G401.6 (cell line): ENCODE measurements at regions not wholly inside any gene's neighbourhood (a gene's known extent, or its start where the extent isn't known, plus 50 kb on each side); places are given as distances from the start of the nearest gene placed in this dataset.
"Not testable (repeated sequence)": the region's sequence is repeated elsewhere in the genome, so short reads cannot be mapped to it uniquely, and the experiment has no call there.

Experiments
- FAIRE-seq: peaks from 2 replicates; lab custom pipeline; 2012; peaks lifted over from hg19 to GRCh38; lab: Jason Lieb, UNC

DNA sequence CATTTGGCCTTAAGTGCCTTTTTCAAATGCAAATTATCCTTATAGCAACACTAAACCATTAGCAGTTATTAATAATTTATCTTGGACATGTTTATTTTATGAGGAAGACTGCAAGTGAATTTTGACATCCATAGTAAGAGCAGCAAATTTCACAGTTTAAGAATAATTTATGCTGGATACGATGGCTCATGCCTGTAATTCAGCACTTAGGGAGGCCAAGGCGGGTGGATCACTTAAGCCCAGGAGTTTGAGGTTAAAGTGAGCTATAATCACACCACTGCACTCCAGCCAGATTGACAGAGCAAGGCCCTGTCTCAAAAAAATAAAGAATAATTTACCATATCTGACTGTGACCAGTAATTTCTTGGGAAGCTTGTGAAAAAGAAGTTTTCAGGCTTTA lies 286.2 kb downstream of the TMX3 start:
- no peak for FAIRE-seq

DNA sequence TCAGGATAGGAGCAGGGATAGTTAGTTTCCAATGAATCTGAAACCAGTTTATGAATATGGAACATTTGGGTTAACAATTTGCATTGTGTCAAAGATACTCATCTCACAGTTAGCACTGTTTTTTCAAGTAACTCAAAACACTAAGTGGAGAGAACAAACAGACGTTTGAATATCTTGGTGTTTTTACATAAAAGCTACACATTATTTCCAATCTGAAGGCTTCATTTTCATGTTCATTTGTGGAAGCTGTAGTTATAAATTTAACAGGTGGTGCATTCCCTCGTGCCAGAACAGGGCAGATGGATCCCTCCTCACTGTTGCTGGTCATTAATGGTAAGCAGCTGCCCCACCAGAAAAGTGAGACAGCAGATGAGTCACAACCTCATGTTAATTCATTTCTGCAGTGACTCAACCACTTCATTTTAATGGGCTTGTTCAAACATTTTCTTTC lies 286.9 kb downstream of the TMX3 start:
- no peak for FAIRE-seq

GRCh38 chr18:68426731-68427315 lies 288.1 kb downstream of the TMX3 start:
- FAIRE-seq: no peak

DNA sequence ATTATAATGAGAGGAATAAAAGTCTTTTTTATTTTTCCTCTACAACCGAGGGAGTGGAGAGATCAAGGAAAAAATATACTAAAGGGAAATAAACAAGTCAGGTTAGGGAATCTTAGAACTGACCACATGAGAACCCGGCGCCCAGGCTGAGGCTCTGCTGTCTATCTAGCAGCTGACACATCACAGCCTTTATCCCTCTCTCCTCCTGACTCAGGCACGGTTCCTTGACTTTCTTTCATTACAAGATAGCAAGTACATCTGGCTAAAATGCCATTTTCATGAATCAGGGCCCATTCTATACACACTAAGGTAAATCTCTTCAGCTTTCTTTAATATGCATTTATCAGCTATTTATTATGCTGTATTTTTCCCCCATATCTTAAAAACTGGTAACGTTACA lies 296.0 kb downstream of the TMX3 start:
- FAIRE-seq: no peak

DNA sequence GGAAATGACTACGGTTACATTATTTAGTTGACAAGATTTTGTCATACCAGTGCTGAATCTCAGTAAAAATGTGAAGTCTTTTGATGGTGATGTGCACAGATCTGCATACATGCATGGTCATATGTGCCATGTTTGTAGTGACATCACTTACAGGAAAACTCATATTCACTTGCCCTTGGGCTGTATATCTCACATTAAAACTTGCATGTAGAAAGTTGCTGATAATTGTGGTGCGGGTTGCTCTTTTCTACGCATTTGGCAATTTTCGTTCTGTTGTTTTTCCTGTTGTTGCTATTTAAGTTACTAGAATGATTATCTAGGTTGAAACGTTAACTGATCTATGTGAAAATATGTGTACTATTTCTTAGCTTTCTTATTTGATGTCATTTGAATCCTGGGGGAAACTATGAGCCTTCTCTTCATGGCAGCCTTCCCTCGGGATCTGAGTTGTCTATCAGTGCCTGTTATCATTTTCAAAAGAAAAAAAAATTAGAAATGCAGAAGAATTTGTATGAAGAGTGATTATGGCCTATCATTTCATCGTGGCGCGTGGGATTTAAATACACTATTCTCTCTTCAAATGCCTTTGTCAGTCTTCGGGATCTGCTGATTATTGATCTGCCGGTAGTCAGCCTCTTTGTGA lies 296.6 kb downstream of the TMX3 start:
- no peak for FAIRE-seq

GRCh38 chr18:68417826-68418225 lies 297.1 kb downstream of the TMX3 start:
- FAIRE-seq: no peak

- no peak for FAIRE-seq
Measured at GRCh38 chr18:68417166-68417799, 297.6 kb downstream of the TMX3 start.

DNA sequence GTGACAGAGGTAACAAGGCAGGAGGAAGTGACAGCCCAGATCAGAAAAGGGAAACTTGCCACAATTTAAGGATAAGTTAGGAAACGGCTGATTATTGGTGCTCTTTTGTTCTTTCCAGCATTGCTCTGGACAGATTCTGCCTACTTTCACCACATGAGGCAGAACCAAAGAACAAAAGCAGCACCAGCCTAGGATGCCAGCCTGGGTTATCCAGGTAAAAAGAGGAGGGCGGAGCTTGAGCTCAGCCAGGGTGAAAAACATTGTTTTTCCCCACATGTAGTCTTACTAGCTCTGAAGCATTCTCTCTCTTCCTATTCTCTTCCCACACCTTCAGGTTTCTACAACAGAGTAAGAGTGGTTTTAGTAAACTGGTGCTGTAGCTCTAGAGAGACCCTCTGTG lies 300.5 kb downstream of the TMX3 start:
- no peak for FAIRE-seq

DNA sequence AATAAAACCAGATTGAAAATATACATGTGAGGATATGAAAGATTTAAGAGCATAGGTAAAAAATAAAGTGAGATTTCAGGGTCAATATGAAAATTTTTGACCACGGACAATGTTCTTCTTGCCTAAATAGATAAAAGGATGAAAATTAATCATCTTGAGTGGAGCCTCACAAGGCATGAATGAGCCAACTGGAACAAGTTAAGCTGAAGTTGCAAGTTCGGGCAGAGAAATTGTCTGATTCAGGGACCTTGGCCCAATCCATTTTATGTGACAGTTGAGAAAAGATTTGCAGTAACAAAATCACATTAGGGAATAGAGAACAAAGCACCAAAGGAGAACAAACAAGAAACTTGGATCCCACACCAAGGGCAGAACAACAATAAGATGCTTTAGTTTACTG lies 305.3 kb downstream of the TMX3 start:
- FAIRE-seq: no peak

GRCh38 chr18:68406761-68407160 lies 308.1 kb downstream of the TMX3 start:
- no peak for FAIRE-seq

DNA sequence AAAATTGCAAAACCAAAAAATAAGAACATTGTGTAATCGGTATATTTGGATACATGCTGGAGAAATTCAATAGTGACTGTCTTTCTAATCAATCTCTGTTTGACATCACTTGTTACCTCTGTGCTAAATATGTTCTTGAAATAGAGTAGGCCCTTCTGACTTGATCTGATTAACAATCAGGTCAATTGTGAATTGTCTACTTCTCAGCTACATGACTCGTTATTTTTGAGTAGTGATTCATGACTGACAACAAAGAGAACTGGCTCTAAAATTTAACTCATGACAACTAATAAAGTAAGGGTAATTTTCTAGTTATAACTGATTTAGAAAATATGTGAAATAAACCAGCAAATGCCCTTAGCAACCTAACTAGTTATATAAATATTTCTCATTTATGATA lies 312.1 kb downstream of the TMX3 start:
- no peak for FAIRE-seq

GRCh38 chr18:68400889-68401288 lies 314.0 kb downstream of the TMX3 start:
- FAIRE-seq: no peak

- no peak for FAIRE-seq
Measured at GRCh38 chr18:68399721-68400120, 315.2 kb downstream of the TMX3 start.

DNA sequence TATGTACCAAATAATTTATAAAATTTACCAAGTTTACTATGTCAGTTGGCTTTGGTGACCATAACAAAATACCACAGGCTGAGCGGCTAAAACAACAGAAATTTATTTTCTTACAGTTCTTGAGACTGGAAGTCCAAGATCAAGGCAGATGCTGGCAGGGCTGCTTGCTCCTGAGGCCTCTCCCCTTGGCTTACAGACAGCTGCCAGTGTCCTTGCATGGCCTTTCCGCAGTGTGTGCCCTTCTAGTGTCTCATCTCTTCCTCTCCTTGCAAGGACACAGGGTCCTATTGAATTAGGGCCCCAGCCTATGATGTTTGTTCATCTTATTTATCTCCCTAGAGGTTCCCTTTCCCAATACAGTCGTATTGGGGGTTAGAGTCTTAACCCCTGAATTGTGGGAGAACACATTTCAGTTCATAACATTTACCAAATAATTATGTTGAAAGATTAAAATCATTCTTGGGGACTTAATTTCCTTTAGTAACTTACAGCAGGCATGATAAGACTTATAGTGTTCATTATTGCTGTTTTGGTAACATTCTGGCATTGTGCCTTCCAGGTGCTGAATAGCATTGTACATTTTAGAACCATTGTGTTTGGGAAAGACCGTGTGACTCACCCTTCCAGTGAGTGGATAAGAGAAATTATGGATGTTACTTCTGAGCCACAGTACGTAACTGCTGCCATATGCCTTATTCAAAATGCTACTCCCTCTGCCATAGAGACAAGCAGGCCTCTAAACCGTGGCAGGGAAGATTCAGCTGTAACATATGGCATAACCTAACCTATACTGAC lies 317.5 kb downstream of the TMX3 start:
- no peak for FAIRE-seq

GRCh38 chr18:68394705-68395104 lies 320.2 kb downstream of the TMX3 start:
- no peak for FAIRE-seq

DNA sequence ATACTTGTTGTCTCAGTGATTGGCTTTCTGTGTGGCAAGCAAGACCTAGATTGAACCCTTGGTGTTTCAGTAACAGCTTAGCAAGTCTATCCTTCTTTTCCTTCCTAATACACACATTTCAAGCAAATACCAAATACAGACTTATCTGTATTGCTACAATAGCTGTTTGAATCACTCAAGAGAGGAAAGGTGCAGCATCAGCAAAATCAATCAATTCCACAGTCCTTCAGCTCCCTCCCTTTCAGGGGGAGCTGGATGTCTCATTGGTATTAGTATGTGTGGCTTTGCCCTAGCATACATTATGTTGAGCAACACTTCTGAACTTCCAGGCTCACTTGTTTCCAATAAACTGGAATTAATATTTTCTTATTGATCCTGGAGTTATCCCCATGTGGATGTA lies 323.1 kb downstream of the TMX3 start:
- FAIRE-seq: no peak

DNA sequence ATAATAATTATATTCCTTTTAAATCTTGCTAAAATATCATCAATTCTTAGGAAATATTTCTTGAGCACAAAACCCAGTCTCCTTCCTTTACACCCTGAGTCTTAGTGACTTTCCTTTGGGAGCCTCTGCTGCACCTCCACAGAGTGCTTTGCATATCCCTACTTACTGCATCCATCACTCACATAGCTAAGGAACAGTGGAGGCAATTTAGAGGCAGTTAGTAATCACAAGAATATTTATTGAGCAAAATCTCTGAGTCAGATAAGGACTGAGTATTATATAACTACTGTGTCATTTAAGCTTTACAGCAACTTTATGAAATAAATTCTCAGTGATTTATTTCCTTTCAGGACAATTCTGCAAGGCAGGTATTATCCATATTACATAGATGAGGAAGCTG lies 327.7 kb downstream of the TMX3 start:
- no peak for FAIRE-seq

DNA sequence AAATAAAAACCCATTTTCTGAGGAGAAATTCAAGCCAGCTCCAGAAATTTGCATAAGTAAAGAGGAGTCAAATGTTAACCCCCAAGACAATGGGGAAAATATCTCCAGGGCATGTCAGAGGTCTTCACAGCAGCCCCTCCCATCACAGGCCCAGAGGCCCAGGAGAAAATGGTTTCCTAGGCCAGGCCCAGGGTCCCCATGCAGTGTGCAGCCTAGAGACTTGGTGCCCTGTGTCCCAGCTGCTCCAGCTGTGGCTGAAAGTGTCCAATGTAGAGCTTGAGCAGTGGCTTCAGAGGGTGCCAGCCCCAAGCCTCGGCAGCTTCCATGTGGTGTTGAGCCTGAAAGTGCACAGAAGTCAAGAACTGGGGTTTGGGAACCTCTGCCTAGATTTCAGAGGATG lies 330.9 kb downstream of the TMX3 start:
- not testable (repeated sequence) for FAIRE-seq

DNA sequence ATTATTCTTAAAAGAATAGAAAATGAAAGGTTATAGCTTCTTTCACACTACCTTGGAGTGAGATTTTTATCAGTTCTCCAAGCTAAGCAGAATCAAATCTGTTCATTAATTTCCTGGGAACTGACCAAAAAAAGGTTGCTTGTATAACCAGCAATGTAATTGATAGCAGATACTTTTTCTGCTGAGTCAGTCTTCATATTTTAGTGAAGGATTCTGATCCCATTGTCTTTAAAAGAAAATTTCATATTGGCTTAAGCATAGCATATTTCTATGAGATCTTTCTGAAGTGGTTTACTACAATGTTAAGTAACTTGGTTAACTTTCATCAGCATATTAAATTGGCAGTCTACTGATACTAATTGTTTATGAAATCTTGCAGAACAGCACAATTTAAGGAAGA lies 338.0 kb downstream of the TMX3 start:
- FAIRE-seq: no peak

DNA sequence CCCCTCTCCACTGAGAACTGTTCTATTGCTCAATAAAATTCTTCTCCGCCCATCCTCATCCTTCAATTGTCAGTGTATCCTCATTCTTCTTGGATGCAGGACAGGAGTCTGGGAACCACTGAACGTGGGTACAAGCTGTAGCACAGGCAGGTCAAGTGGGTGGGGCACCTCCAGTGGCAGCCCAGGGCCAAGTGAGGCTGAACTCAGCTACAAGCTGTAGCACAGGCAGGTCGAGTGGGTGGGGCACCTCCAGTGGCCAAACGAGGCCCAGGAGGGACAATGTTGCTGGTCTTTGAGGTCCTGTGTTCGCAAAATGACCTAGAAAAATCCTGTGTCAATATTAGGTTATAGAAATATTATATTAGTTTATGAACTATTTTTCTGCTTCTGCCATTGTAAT lies 352.0 kb downstream of the TMX3 start:
- no peak for FAIRE-seq

GRCh38 chr18:68355637-68356036 lies 359.3 kb downstream of the TMX3 start:
- no peak for FAIRE-seq

DNA sequence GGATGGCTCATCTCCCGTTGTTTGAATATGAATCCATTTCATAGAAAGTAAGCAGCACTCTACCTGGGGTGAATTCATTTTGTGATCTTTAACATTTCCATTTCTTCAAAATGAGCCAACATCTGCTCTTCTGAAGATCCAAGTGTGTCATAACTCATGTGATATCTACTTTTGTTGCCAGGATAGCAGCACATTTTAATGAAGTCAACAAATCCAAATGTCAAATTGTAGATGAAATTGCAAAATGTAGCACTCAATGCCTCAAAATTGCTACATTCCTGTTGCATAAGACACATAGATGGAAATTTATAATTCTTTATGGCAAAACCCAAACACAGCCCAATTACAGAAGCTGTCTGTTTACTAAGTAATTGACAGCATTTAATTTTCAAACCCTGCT lies 360.7 kb downstream of the TMX3 start:
- FAIRE-seq: no peak

- FAIRE-seq: no peak
Measured at GRCh38 chr18:68342039-68342659, 372.8 kb downstream of the TMX3 start.
